ENCODE measurements at regions not wholly inside any gene's neighbourhood (a gene's known extent, or its start where the extent isn't known, plus 50 kb on each side); places are given as distances from the start of the nearest gene placed in this dataset.
"Not testable (repeated sequence)": the region's sequence is repeated elsewhere in the genome, so short reads cannot be mapped to it uniquely, and the experiment has no call there.

- not testable (repeated sequence) for TF ChIP-seq CTCF, POLR2AphosphoS5 (IDR thresholded peaks at IDR 0.05)
These were observed 59.2 kb upstream of the CCDC180 start for GRCh38 chr9:97248252-97248651.
